A549 (cell line): ENCODE measurements at regions not wholly inside any gene's neighbourhood (a gene's known extent, or its start where the extent isn't known, plus 50 kb on each side); places are given as distances from the start of the nearest gene placed in this dataset.

ENCODE experiments used
- ATAC-seq, 2 experiments: fragments of 200-7000 bp in 1 of 2; fragments of >200 bp in 1 of 2; cut with Nextera tagmentation in 1 of 2; cut with Tn5 transposase in 1 of 2; 3 replicates each; pipeline versions ENCODE4 v1.8.0 to v1.9.1; 2018 to 2020; ENCODE audit warnings: mild to moderate bottlenecking in 1 of 2, moderate library complexity in 1 of 2
- CTCF ChIA-PET: fragments of 300-600 bp; sonication (Branson Sonifier 250); formaldehyde crosslinking; extraction: SDS; loops from one replicate; lab custom pipeline; 2021; ENCODE audit warnings: antibody characterized with exemption, inconsistent platforms; lab: Yijun Ruan, JAX
- POLR2A ChIA-PET: fragments of 350-600 bp; formaldehyde crosslinking; extraction: SDS; loops from one replicate; lab custom pipeline; 2021; ENCODE audit warnings: antibody characterized with exemption, inconsistent platforms; lab: Yijun Ruan, JAX
- DNase-seq, 2 experiments: peaks; one replicate each; pipeline versions ENCODE4 v3.0.0 to v3.0.0-alpha.2; 2011 to 2016; ENCODE audit warnings: low read depth in 1 of 2, low spot score in 1 of 2
- FAIRE-seq: peaks from 2 replicates; lab custom pipeline; 2011; peaks lifted over from hg19 to GRCh38; lab: Jason Lieb, UNC
- H3K27ac ChIP-seq, 2 experiments: fragments of >200 bp; sonication (Bioruptor Twin); formaldehyde crosslinking; 3 replicates each; pipeline ENCODE4 v1.5.1; 2016 to 2017
- H3K4me1 ChIP-seq: fragments of >200 bp; sonication (Bioruptor Twin); formaldehyde crosslinking; 3 replicates; pipeline ENCODE4 v1.6.1; 2016
- H3K4me2 ChIP-seq: fragments of >200 bp; sonication (Bioruptor Twin); formaldehyde crosslinking; 3 replicates; pipeline ENCODE4 v1.6.1; 2016
- H3K4me3 ChIP-seq: fragments of >200 bp; sonication (Bioruptor Twin); formaldehyde crosslinking; 3 replicates; pipeline ENCODE4 v1.5.1; 2016
- H3K9me3 ChIP-seq: fragments of >200 bp; sonication (Bioruptor Twin); formaldehyde crosslinking; 3 replicates; pipeline ENCODE4 v1.6.1; 2016
- CEBPB ChIP-seq, 2 experiments: fragments of >200 bp in 1 of 2; sonication (Bioruptor Twin) in 1 of 2; formaldehyde crosslinking in 1 of 2; IDR thresholded peaks; 2 replicates each; pipeline ENCODE4 v1.6.1; 2012 to 2016
- CHD2 ChIP-seq: fragments of 150-350 bp; IDR thresholded peaks from 2 replicates; pipeline ENCODE4 v1.6.1; 2014; ENCODE audit warnings: low read length; ENCODE audit not compliant: partially characterized antibody
- EHF ChIP-seq: fragments of 250-450 bp; sonication (Bioruptor Pico); IDR thresholded peaks from 2 replicates; pipeline ENCODE4 v1.5.0; 2020; ENCODE audit warnings: mild to moderate bottlenecking
- EHMT2 ChIP-seq: fragments of 200-600 bp; sonication (generic); IDR thresholded peaks from 2 replicates; pipeline ENCODE4 v1.6.1; 2016; ENCODE audit warnings: antibody characterized with exemption, low read depth, mild to moderate bottlenecking, moderate library complexity
- ESRRA ChIP-seq: fragments of 150-350 bp; IDR thresholded peaks from 2 replicates; pipeline ENCODE4 v1.6.1; 2014; ENCODE audit warnings: mild to moderate bottlenecking, low read length, borderline replicate concordance
- FOXS1 ChIP-seq: fragments of 250-450 bp; sonication (Bioruptor Pico); IDR thresholded peaks from 2 replicates; pipeline ENCODE4 v1.5.0; 2020; ENCODE audit warnings: mild to moderate bottlenecking, moderate library complexity
- GATA3 ChIP-seq: IDR thresholded peaks from 2 replicates; pipeline ENCODE4 v1.6.1; 2012; ENCODE audit warnings: borderline replicate concordance
- HDAC2 ChIP-seq: fragments of 200-600 bp; sonication (generic); IDR thresholded peaks from 2 replicates; pipeline ENCODE4 v1.6.1; 2016
- HEYL ChIP-seq: fragments of 250-450 bp; sonication (Bioruptor Pico); IDR thresholded peaks from 2 replicates; pipeline ENCODE4 v1.8.0; 2021; ENCODE audit warnings: mild to moderate bottlenecking, moderate library complexity
- HOXB13 ChIP-seq: fragments of 250-450 bp; sonication (Bioruptor Pico); IDR thresholded peaks from 2 replicates; pipeline ENCODE4 v1.5.0; 2020; ENCODE audit warnings: low read depth, mild to moderate bottlenecking, moderate library complexity
- JUN ChIP-seq, 2 experiments: fragments of >200 bp; sonication (Bioruptor Twin); formaldehyde crosslinking; IDR thresholded peaks; 2 replicates in 1 of 2; 3 replicates in 1 of 2; pipeline ENCODE4 v1.6.1; 2016 to 2017
- JUNB ChIP-seq: fragments of >200 bp; sonication (Bioruptor Twin); formaldehyde crosslinking; IDR thresholded peaks from 2 replicates; pipeline ENCODE4 v1.6.1; 2016
- KDM1A ChIP-seq: fragments of 200-600 bp; sonication (generic); IDR thresholded peaks from 2 replicates; pipeline ENCODE4 v1.6.1; 2016; ENCODE audit warnings: low read depth, mild to moderate bottlenecking
- MAZ ChIP-seq: fragments of 150-350 bp; IDR thresholded peaks from 2 replicates; pipeline ENCODE4 v1.6.1; 2014; ENCODE audit warnings: antibody characterized with exemption, low read depth, low read length, borderline replicate concordance
- NR3C1 ChIP-seq: fragments of >200 bp; sonication (Bioruptor Twin); formaldehyde crosslinking; IDR thresholded peaks from 3 replicates; pipeline ENCODE4 v1.6.1; 2017
- PBX3 ChIP-seq: IDR thresholded peaks from 2 replicates; pipeline ENCODE4 v1.6.1; 2012
- PHF8 ChIP-seq: fragments of 200-600 bp; sonication (generic); IDR thresholded peaks from 2 replicates; pipeline ENCODE4 v1.6.1; 2016; ENCODE audit warnings: low read depth, mild to moderate bottlenecking, antibody characterized with exemption, moderate library complexity, borderline replicate concordance
- POLR2A ChIP-seq: IDR thresholded peaks from 2 replicates; pipeline ENCODE4 v1.6.1; 2012; ENCODE audit warnings: mild to moderate bottlenecking, low read length
- POLR2AphosphoS2 ChIP-seq: conservative IDR thresholded peaks from 2 replicates; pipeline ENCODE4 v1.6.1; 2012; ENCODE audit warnings: low read length, improper control_type of control experiment, inconsistent platforms
- RNF2 ChIP-seq: fragments of 200-600 bp; sonication (generic); IDR thresholded peaks from 2 replicates; pipeline ENCODE4 v1.6.1; 2016; ENCODE audit warnings: low read depth, mild to moderate bottlenecking, antibody characterized with exemption, moderate library complexity, borderline replicate concordance
- SREBF2 ChIP-seq: fragments of 450-650 bp; IDR thresholded peaks from 2 replicates; pipeline ENCODE4 v1.6.1; 2014; ENCODE audit warnings: mild to moderate bottlenecking, moderate library complexity
- TFCP2L1 ChIP-seq: fragments of 250-450 bp; sonication (Bioruptor Pico); IDR thresholded peaks from 2 replicates; pipeline ENCODE4 v1.5.0; 2021; ENCODE audit warnings: mild to moderate bottlenecking
- ZNF302 ChIP-seq: fragments of 250-450 bp; sonication (Bioruptor Pico); IDR thresholded peaks from 2 replicates; pipeline ENCODE4 v1.9.0; 2021; ENCODE audit warnings: inconsistent platforms, mild to moderate bottlenecking, moderate library complexity
- ZSCAN20 ChIP-seq: fragments of 250-450 bp; sonication (Bioruptor Pico); IDR thresholded peaks from 2 replicates; pipeline ENCODE4 v1.8.0; 2022; ENCODE audit warnings: mild to moderate bottlenecking, moderate library complexity
- WGBS: methylation state at CpG from one replicate; pipeline ENCODE4 v1.1.6; 2017; ENCODE audit errors: missing lambda C conversion rate; 5-methylcytosine and 5-hydroxymethylcytosine counted together
- TF ChIP-seq, protein P1 (sequence below): fragments of 200-600 bp; sonication (generic); IDR thresholded peaks from 2 replicates; pipeline ENCODE4 v1.6.1; 2016; ENCODE audit warnings: antibody characterized with exemption, mild to moderate bottlenecking, moderate library complexity
- TF ChIP-seq, protein P2 (sequence below): IDR thresholded peaks from 2 replicates; pipeline ENCODE4 v1.6.1; 2012; ENCODE audit warnings: low read depth, borderline replicate concordance
- TF ChIP-seq, protein P3 (sequence below): fragments of 450-650 bp; IDR thresholded peaks from 2 replicates; pipeline ENCODE4 v1.6.1; 2014; ENCODE audit warnings: antibody characterized with exemption
- TF ChIP-seq, protein P4 (sequence below): fragments of >200 bp; sonication (Bioruptor Twin); formaldehyde crosslinking; IDR thresholded peaks from 3 replicates; pipeline ENCODE4 v1.5.1; 2016

DNA sequence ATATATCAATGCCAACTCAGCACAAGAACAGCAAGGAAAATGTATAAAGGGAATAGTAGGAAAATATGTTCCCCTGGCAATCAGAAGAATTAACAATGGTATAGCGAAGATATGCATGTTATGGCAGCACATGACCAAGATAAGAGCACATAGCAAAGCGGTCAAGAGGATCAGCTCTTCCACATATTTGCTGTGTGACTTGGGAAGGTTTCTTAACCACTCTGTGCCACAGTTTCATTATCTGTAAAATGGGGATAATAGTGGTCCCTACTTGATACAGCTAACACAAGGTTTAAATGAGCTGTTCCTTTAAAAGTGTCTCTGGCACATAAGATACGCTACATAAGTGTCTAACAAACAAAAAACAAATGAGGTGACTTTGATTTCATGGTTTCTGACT is 77.9 kb upstream of the PIP5K1B start:
- no peaks in the 10 kb centered on the region for H3K9me3 ChIP-seq
- POLR2A ChIA-PET: no interaction called here
- no peak for ATAC-seq
- no peak overlapping the region for H3K4me2 ChIP-seq
- no peak for FAIRE-seq
- no peak for TF ChIP-seq TFCP2L1 (CRISPR knock-in tag)
- no peak for TF ChIP-seq SREBF2
- TF ChIP-seq KDM1A: no peak
- no peak for TF ChIP-seq HDAC2
- TF ChIP-seq MAZ: no peak
- no peak for TF ChIP-seq HEYL (CRISPR knock-in tag)
- TF ChIP-seq, protein P1, sequence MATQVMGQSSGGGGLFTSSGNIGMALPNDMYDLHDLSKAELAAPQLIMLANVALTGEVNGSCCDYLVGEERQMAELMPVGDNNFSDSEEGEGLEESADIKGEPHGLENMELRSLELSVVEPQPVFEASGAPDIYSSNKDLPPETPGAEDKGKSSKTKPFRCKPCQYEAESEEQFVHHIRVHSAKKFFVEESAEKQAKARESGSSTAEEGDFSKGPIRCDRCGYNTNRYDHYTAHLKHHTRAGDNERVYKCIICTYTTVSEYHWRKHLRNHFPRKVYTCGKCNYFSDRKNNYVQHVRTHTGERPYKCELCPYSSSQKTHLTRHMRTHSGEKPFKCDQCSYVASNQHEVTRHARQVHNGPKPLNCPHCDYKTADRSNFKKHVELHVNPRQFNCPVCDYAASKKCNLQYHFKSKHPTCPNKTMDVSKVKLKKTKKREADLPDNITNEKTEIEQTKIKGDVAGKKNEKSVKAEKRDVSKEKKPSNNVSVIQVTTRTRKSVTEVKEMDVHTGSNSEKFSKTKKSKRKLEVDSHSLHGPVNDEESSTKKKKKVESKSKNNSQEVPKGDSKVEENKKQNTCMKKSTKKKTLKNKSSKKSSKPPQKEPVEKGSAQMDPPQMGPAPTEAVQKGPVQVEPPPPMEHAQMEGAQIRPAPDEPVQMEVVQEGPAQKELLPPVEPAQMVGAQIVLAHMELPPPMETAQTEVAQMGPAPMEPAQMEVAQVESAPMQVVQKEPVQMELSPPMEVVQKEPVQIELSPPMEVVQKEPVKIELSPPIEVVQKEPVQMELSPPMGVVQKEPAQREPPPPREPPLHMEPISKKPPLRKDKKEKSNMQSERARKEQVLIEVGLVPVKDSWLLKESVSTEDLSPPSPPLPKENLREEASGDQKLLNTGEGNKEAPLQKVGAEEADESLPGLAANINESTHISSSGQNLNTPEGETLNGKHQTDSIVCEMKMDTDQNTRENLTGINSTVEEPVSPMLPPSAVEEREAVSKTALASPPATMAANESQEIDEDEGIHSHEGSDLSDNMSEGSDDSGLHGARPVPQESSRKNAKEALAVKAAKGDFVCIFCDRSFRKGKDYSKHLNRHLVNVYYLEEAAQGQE: no peak
- 23% methylated on average over 3 of the region's 3 CpGs for WGBS
- no peak for DNase-seq
- no peak overlapping the region for H3K4me3 ChIP-seq
- CTCF ChIA-PET: no interaction called here
- H3K4me1 ChIP-seq: no peaks in the 10 kb centered on the region
- no peak overlapping the region for H3K27ac ChIP-seq

- FAIRE-seq: no peak
- H3K4me3 ChIP-seq: no peak overlapping the region
- H3K4me1 ChIP-seq: no peaks in the 10 kb centered on the region
- H3K27ac ChIP-seq: no peak overlapping the region
- no peak overlapping the region for H3K4me2 ChIP-seq
- ChIA-PET CTCF (no interaction called here), POLR2A (no interaction called here)
- TF ChIP-seq JUNB (no peak), GATA3 (no peak), POLR2A (no peak), FOXS1 (CRISPR knock-in tag) (no peak), HOXB13 (CRISPR knock-in tag) (no peak), CHD2 (no peak), ZNF302 (CRISPR knock-in tag) (no peak), EHMT2 (no peak), CEBPB (IDR thresholded peaks at IDR 0.05) (no peak), EHF (no peak), TFCP2L1 (CRISPR knock-in tag) (no peak), PBX3 (no peak)
- TF ChIP-seq, protein P2, sequence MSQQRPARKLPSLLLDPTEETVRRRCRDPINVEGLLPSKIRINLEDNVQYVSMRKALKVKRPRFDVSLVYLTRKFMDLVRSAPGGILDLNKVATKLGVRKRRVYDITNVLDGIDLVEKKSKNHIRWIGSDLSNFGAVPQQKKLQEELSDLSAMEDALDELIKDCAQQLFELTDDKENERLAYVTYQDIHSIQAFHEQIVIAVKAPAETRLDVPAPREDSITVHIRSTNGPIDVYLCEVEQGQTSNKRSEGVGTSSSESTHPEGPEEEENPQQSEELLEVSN: no peak
- no peak for ATAC-seq
- no peaks in the 10 kb centered on the region for H3K9me3 ChIP-seq
- no peak for DNase-seq
- 14% methylated on average over 2 of the region's 2 CpGs for WGBS
These were observed 77.4 kb upstream of the PIP5K1B start for GRCh38 chr9:68627594-68627993.

DNA sequence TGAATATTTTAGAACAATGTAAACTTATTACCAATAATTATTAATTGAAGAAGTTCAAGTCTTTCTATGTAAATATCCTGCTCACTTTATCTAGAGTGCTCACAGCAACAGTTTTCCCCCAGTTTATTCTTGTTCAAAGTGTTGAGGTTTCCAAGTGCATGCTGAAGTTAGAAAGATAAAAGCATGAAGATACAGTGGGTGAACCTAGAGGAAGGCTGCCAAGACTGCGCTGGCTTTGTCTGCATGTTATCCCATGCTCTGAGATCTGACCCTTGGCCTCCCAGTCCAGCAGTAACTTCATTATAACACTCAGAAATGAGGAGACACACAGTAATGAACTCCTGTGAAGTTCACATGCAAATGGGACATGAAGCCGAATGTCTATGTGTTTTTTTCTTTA is 76.0 kb upstream of the PIP5K1B start:
- no peak overlapping the region for H3K27ac ChIP-seq
- no peaks in the 10 kb centered on the region for H3K4me1 ChIP-seq
- H3K4me3 ChIP-seq: no peak overlapping the region
- ChIA-PET CTCF (no interaction called here), POLR2A (no interaction called here)
- H3K4me2 ChIP-seq: no peak overlapping the region
- no peak for FAIRE-seq
- TF ChIP-seq, protein P2: no peak
- TF ChIP-seq EHF: no peak
- TF ChIP-seq ZSCAN20: no peak
- TF ChIP-seq, protein P3, sequence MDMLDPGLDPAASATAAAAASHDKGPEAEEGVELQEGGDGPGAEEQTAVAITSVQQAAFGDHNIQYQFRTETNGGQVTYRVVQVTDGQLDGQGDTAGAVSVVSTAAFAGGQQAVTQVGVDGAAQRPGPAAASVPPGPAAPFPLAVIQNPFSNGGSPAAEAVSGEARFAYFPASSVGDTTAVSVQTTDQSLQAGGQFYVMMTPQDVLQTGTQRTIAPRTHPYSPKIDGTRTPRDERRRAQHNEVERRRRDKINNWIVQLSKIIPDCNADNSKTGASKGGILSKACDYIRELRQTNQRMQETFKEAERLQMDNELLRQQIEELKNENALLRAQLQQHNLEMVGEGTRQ: no peak
- no peak for TF ChIP-seq POLR2AphosphoS2
- TF ChIP-seq HOXB13 (CRISPR knock-in tag): no peak
- no peak for TF ChIP-seq PHF8
- TF ChIP-seq NR3C1: no peak
- no peak for TF ChIP-seq ESRRA
- no peak for TF ChIP-seq JUN (IDR thresholded peaks at IDR 0.05)
- TF ChIP-seq JUNB: no peak
- TF ChIP-seq, protein P4, sequence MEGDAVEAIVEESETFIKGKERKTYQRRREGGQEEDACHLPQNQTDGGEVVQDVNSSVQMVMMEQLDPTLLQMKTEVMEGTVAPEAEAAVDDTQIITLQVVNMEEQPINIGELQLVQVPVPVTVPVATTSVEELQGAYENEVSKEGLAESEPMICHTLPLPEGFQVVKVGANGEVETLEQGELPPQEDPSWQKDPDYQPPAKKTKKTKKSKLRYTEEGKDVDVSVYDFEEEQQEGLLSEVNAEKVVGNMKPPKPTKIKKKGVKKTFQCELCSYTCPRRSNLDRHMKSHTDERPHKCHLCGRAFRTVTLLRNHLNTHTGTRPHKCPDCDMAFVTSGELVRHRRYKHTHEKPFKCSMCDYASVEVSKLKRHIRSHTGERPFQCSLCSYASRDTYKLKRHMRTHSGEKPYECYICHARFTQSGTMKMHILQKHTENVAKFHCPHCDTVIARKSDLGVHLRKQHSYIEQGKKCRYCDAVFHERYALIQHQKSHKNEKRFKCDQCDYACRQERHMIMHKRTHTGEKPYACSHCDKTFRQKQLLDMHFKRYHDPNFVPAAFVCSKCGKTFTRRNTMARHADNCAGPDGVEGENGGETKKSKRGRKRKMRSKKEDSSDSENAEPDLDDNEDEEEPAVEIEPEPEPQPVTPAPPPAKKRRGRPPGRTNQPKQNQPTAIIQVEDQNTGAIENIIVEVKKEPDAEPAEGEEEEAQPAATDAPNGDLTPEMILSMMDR: no peak
- no peak for TF ChIP-seq RNF2
- no peak for DNase-seq
- ATAC-seq: no peak
- no peaks in the 10 kb centered on the region for H3K9me3 ChIP-seq
- 15% methylated on average over 2 of the region's 2 CpGs for whole genome bisulfite sequencing
